IPS-18a (cell line): ENCODE measurements at regions not wholly inside any gene's neighbourhood (a gene's known extent, or its start where the extent isn't known, plus 50 kb on each side); places are given as distances from the start of the nearest gene placed in this dataset.

ENCODE experiments used
- H3K27ac ChIP-seq: one replicate; pipeline ENCODE4 v1.5.1; 2013; ENCODE audit warnings: low read length
- H3K27me3 ChIP-seq: one replicate; pipeline ENCODE4 v1.6.1; 2013; ENCODE audit warnings: mild to moderate bottlenecking, low read length; ENCODE audit not compliant: control insufficient read depth, insufficient read depth
- H3K36me3 ChIP-seq: one replicate; pipeline ENCODE4 v1.6.1; 2013; ENCODE audit warnings: low read depth, low read length; ENCODE audit not compliant: control insufficient read depth
- H3K4me1 ChIP-seq: one replicate; pipeline ENCODE4 v1.6.1; 2013; ENCODE audit warnings: low read depth, low read length; ENCODE audit not compliant: control insufficient read depth
- H3K4me3 ChIP-seq: one replicate; pipeline ENCODE4 v1.5.1; 2013; ENCODE audit warnings: low read length
- H3K9ac ChIP-seq: one replicate; pipeline ENCODE4 v1.6.1; 2013; ENCODE audit warnings: mild to moderate bottlenecking, low read length, moderate library complexity
- H3K9me3 ChIP-seq: one replicate; pipeline ENCODE4 v1.6.1; 2013; ENCODE audit warnings: low read depth, low read length; ENCODE audit not compliant: control insufficient read depth

DNA sequence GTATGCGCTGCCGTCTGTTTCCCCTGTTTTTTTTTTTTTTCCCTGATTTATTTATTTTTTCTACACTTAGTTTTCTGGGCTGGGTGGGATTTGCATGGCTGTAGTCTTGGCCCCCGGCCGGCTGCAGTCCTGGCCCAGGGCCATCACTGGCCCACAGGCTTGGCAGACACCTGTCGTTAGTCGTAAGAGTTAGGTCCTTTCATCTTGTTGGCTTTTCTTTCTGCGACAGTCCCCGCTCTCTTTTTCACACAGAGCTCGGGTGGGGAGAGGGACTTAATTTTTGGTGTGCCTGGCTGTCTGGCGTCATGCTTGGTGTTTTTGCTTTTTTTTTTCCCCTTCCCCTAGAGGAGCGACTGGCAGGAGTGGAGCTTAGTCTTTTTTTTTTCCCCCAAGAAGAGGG lies 183.4 kb downstream of the KLF13 start:
- H3K27ac ChIP-seq: no peak overlapping the region
- H3K27me3 ChIP-seq: no peaks in the 10 kb centered on the region
- no peak overlapping the region for H3K9ac ChIP-seq
- H3K4me3 ChIP-seq: no peak overlapping the region
- H3K36me3 ChIP-seq: no peaks in the 10 kb centered on the region
- H3K4me1 ChIP-seq: no peaks in the 10 kb centered on the region
- H3K9me3 ChIP-seq: no peaks in the 10 kb centered on the region

DNA sequence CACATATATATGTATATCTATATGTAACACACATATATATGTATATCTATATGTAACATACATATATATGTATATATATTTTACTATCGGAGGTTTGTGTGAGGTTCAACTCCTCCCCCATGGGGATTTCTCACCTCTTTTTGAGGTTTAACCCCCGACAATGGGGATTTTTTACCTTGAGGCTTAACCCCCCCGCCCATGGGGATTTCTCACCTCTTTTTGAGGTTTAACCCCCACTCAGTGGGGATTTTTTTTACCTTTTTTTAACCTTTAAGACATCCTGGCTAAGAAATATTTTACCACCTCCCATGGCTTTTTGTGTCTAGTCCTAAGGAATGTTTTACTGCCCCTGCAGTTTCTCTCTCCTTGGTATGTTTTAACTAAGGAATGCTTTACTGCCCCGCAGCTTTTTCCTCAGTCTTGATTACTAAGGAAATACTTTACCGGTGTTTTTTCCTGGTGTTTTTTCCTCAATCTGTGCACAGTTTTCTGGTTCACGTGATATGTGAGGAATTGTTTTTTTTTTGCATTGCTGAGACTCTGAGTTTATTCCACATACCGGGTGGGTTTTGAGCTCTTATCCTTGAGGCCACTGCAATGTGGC lies 185.2 kb downstream of the KLF13 start:
- Histone ChIP-seq H3K9me3 (no peaks in the 10 kb centered on the region), H3K27ac (no peak overlapping the region), H3K27me3 (no peaks in the 10 kb centered on the region), H3K4me1 (no peaks in the 10 kb centered on the region), H3K36me3 (no peaks in the 10 kb centered on the region), H3K9ac (no peak overlapping the region), H3K4me3 (no peak overlapping the region)

DNA sequence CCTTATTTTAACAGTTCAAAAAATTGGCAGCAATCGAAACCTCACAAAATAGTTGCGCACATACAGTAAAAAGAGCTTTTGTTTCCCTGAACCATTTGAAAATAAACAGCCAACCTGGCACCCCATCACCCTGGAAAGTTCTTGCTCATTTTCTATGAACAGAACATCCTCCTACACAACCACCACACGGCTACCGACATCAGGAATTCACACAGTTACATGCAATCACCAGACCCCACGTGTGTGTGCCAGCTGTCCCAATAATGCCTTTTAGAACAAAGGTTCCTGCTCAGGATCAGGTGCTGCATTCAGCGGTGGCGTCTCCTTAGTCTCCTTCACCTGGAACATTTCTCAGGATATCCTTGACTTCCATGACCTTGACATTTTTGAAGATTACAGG lies 186.5 kb downstream of the KLF13 start:
- no peak overlapping the region for H3K27ac ChIP-seq
- H3K4me3 ChIP-seq: no peak overlapping the region
- no peaks in the 10 kb centered on the region for H3K4me1 ChIP-seq
- H3K27me3 ChIP-seq: no peaks in the 10 kb centered on the region
- no peaks in the 10 kb centered on the region for H3K36me3 ChIP-seq
- H3K9me3 ChIP-seq: no peaks in the 10 kb centered on the region
- H3K9ac ChIP-seq: no peak overlapping the region

DNA sequence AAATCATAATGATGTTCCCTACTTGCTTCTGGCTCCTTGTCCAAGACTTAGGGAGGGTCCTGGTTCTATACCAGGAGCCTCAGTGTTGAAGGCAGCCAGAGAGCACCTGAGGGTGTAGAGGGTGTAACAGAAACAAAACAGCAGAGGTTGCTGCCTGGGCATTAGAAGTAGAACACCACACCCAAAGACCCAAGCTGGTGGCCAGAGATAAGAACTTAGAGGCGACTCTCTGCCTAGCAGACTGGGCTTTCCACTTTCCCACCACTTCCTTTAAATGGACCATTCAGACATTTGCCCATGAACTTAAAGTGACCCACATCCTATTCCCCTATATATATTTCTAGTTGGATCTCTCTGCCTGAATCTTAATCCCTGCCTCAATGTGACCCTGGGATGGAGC lies 189.8 kb downstream of the KLF13 start:
- H3K9ac ChIP-seq: no peak overlapping the region
- H3K4me3 ChIP-seq: no peak overlapping the region
- H3K27me3 ChIP-seq: no peaks in the 10 kb centered on the region
- no peaks in the 10 kb centered on the region for H3K9me3 ChIP-seq
- H3K4me1 ChIP-seq: no peaks in the 10 kb centered on the region
- no peak overlapping the region for H3K27ac ChIP-seq
- no peaks in the 10 kb centered on the region for H3K36me3 ChIP-seq

DNA sequence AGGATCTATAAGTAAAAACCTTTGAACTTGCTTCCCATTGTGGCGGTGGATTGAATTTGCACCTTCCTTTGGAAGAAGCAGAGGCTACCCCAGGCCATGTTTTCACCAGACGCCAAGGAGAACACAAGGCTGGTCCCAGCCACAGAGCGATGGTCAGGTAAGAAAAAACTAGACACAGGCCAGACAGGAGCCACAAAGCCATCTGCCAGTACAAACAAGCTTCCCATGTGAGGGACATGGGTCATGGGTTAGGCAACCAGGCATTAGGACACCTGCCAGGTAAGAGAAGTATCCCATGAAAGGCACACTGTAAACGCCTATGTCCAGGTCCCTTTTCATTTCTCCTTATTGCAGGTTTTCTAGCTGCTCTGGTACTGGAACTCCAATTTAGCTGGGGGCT lies 190.2 kb downstream of the KLF13 start:
- Histone ChIP-seq H3K27ac (no peak overlapping the region), H3K4me3 (no peak overlapping the region), H3K4me1 (peaks cover 2% of the 10 kb centered on the region), H3K9ac (no peak overlapping the region), H3K36me3 (no peaks in the 10 kb centered on the region), H3K9me3 (no peaks in the 10 kb centered on the region), H3K27me3 (no peaks in the 10 kb centered on the region)

DNA sequence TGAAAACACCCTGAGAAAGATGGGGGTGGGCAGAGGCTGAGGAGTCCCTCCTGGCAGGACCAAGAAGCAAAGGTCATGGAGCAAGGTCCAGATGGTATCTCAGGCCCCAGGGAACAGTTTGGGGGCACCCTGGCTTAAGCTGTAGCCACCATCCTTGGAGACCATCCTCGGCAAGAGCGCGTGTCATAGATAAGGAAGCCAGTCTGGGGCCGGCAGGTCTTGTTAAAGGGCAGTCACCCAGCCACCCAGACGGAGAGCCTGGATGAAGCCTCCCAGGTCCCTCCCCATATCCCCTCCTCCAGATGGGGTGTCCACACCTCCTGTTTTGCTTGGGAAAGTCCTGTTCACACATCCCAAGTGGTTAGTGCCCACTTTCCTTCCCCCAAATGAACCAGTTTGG lies 191.1 kb downstream of the KLF13 start:
- Histone ChIP-seq H3K27me3 (no peaks in the 10 kb centered on the region), H3K27ac (no peak overlapping the region), H3K4me1 (peaks cover 6% of the 10 kb centered on the region), H3K9me3 (no peaks in the 10 kb centered on the region), H3K36me3 (no peaks in the 10 kb centered on the region), H3K9ac (no peak overlapping the region), H3K4me3 (no peak overlapping the region)

DNA sequence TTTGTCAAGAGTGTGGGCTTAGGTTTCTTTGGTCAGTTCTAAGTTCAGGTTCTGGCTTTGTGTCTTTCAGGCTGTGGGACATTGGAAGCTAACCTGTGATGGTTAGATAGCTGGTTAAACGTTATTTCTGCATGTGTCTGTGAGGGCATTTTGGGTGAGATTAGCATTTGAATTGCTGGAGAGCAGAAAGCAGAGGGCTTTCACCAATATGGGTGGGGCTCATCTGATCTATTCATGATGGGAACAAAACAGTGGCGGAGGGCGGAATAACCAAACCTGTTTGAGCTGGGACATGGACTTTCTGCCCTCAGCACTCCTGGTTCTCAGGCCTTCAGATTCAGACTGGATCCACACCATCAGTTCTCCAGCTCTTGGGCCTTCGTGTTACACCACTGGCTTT lies 195.4 kb downstream of the KLF13 start:
- Histone ChIP-seq H3K9ac (no peak overlapping the region), H3K9me3 (no peaks in the 10 kb centered on the region), H3K27ac (no peak overlapping the region), H3K4me1 (peaks cover 8% of the 10 kb centered on the region), H3K27me3 (no peaks in the 10 kb centered on the region), H3K4me3 (no peak overlapping the region), H3K36me3 (no peaks in the 10 kb centered on the region)

DNA sequence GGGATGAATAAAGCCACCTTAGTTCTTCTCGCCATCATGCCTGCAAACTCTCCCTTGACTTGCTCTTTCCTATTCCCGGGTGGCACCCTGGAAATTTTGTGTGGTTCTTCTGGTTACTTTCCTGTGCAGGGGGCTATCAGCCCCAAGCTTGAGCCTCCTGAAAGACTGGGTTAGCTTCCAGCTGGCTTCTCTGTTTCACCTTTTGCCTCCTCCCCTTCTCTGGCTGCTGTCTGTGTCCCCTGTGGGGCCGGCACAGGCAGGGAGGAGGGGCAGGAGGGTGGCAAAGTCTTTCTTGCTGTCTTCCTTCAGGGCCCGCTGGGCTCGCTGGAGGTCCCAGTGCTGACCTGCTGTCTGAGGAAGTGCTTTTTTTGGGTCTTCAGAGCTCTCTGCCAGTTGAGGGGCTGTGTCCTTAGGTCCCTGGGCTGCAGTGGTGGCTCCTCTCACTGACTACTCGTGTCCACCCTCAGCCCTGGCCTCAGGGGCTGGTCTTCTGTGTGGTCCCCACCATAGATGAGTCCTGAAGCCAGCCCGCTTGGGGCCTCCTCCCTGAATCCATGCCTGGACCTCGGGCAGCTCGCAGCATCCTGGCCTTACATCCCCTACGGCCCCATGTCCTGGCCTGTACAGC lies 196.5 kb downstream of the KLF13 start:
- Histone ChIP-seq H3K36me3 (no peaks in the 10 kb centered on the region), H3K4me3 (no peak overlapping the region), H3K27ac (no peak overlapping the region), H3K27me3 (no peaks in the 10 kb centered on the region), H3K9me3 (no peaks in the 10 kb centered on the region), H3K4me1 (peaks cover 10% of the 10 kb centered on the region), H3K9ac (no peak overlapping the region)

DNA sequence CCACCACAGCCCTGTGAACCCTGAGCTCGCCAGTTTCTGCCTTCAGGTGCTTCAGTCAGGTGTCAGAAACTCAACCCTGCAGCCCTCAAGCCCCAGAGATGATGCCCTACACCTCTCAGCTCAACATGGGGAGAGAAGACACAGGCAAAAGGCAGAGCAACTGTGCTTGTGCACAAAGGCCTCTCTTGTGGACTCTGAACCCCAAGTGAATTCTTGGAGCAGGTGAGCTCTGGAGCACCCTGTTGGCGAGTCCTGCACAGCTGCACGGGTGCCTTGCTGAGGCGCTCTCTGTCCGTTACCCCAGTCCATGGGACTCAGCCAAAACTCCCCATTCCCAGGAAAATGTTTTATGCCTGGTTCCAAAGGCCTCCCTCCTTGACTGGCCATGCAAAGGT lies 197.0 kb downstream of the KLF13 start:
- Histone ChIP-seq H3K9me3 (no peaks in the 10 kb centered on the region), H3K36me3 (no peaks in the 10 kb centered on the region), H3K4me1 (peaks cover 10% of the 10 kb centered on the region), H3K27me3 (no peaks in the 10 kb centered on the region), H3K4me3 (no peak overlapping the region), H3K9ac (no peak overlapping the region), H3K27ac (no peak overlapping the region)

DNA sequence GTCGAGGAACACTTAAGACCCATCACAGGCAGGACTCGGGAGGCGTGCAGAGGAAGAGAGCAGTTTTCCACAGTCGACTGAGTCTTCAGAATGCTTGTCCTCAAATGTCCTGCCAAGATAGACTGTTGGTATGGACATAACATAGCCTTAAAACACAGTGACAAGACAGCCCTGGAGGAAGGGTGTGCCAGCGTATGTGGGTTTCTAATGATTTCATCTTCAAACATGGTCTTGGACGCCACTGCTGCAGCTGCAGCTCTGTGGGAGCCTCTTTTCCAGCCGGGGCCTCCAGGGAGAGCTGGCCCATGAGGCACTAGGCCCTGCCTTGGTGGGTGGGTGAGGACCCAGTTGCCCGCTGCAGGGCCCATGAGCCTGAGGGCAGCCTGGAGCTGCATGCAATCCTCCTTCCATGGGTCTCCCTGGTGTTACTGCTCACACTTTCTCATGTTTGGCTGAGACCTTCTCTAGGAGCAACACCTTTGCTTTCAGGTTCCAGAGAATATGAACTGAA lies 198.6 kb downstream of the KLF13 start:
- H3K27ac ChIP-seq: no peak overlapping the region
- H3K4me1 ChIP-seq: peaks cover 10% of the 10 kb centered on the region
- H3K9me3 ChIP-seq: no peaks in the 10 kb centered on the region
- no peak overlapping the region for H3K4me3 ChIP-seq
- H3K9ac ChIP-seq: no peak overlapping the region
- no peaks in the 10 kb centered on the region for H3K27me3 ChIP-seq
- no peaks in the 10 kb centered on the region for H3K36me3 ChIP-seq

DNA sequence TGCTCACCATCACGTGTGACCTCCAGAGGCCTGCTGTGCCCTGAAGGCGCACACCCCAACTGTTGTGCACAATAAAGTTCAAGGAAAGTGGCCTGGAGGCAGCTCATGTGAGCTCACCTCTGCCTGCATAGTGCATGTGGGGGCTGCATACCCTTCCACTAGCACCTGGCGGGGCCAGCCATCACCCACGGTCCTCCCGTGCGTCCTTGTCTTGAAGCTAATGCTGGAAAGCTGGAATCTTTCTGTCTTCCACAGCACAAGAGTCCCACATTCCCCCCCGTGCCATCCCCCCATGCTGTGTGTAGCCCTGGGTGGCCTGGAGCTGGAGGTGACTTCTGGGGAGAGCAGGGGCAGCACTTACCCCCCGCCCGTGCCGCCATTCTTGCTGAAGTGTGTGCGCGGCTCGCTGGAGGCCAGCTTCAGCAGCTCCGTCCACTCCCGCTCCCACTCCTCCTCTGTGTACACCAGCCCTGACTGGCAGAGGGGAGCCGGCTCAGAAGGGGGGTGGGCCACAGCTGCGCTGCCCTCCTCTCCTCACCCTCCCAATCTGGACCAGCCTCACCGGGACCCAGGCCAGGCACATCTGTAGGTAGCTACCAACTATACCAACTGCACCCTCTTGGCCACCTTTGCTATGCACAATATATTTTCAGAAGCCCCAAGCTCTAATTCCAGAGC lies 199.5 kb downstream of the KLF13 start:
- Histone ChIP-seq H3K9ac (no peak overlapping the region), H3K4me1 (peaks cover 10% of the 10 kb centered on the region), H3K4me3 (no peak overlapping the region), H3K27me3 (no peaks in the 10 kb centered on the region), H3K36me3 (no peaks in the 10 kb centered on the region), H3K27ac (no peak overlapping the region), H3K9me3 (no peaks in the 10 kb centered on the region)
